Sigmoid colon (tissue), 6 donors: ENCODE measurements at regions not wholly inside any gene's neighbourhood (a gene's known extent, or its start where the extent isn't known, plus 50 kb on each side); places are given as distances from the start of the nearest gene placed in this dataset.

Experiments
- DNase-seq: peaks from one replicate; pipeline ENCODE4 v3.0.0-alpha.2; 2019
- H3K27ac ChIP-seq, 4 donors: fragments of 200-600 bp; sonication (generic); one replicate each; pipeline ENCODE4 v1.5.1; 2016 to 2019; ENCODE audit warnings: mild to moderate bottlenecking in 1 of 4
- H3K27me3 ChIP-seq, 3 donors: fragments of 200-600 bp; sonication (generic); one replicate each; pipeline ENCODE4 v1.5.1; 2019; ENCODE audit warnings: mild to moderate bottlenecking in 1 of 3
- H3K36me3 ChIP-seq, 4 donors: fragments of 200-600 bp; sonication (generic); one replicate each; pipeline ENCODE4 v1.5.1; 2016 to 2019
- H3K4me1 ChIP-seq, 4 donors: fragments of 200-600 bp; sonication (generic); one replicate each; pipeline ENCODE4 v1.5.1; 2017 to 2019
- H3K4me3 ChIP-seq, 4 donors: fragments of 200-600 bp; sonication (generic); one replicate each; pipeline ENCODE4 v1.5.1; 2017 to 2019; ENCODE audit warnings: mild to moderate bottlenecking in 2 of 4, moderate library complexity in 1 of 4
- H3K9me3 ChIP-seq, 4 donors: fragments of 200-600 bp in 3 of 4; sonication (generic) in 3 of 4; one replicate each; pipeline versions ENCODE4 v1.5.1 to v1.6.1; 2013 to 2019
- CTCF ChIP-seq, 4 experiments: fragments of 450-650 bp in 3 of 4; fragments of 200-600 bp in 1 of 4; IDR thresholded peaks; one replicate each; pipeline ENCODE4 v1.5.1; 2016 to 2019; ENCODE audit warnings: antibody characterized with exemption in 4 of 4, mild to moderate bottlenecking in 3 of 4, moderate library complexity in 2 of 4
- EP300 ChIP-seq, 4 donors: sonication (generic); formaldehyde crosslinking; IDR thresholded peaks; one replicate each; pipeline ENCODE4 v1.6.1; 2017; ENCODE audit warnings: antibody characterized with exemption in 4 of 4
- POLR2A ChIP-seq, 2 donors: fragments of 450-650 bp; IDR thresholded peaks; one replicate each; pipeline ENCODE4 v1.6.1; 2016; ENCODE audit warnings: antibody characterized with exemption in 2 of 2, mild to moderate bottlenecking in 2 of 2, moderate library complexity in 2 of 2
- POLR2AphosphoS5 ChIP-seq, 4 donors: sonication (generic); formaldehyde crosslinking; IDR thresholded peaks; one replicate each; pipeline ENCODE4 v1.6.1; 2017; ENCODE audit warnings: antibody characterized with exemption in 4 of 4
- WGBS, 2 donors: extraction: QIAGEN DNeasy Blood & Tissue Kit; methylation state at CpG; one replicate each; pipeline ENCODE4 v1.1.7; 2013; 5-methylcytosine and 5-hydroxymethylcytosine counted together
- intact Hi-C: fragments of 100-400 bp; cut with DNase I; formaldehyde crosslinking; loops from one replicate; pipeline ENCODE4 v1.15.1; 2023
- donor health status: healthy with polysubstance abuse.
- donor health status: healthy.

- WGBS, 2 donors: 9 to 45% methylated on average over 2 of the region's 2 CpGs
- Histone ChIP-seq H3K9me3 (peaks cover 0 to 1% (median 0%) of the 10 kb centered on the region in 4 donors), H3K4me3 (no peak overlapping the region), H3K27me3 (no peaks in the 10 kb centered on the region), H3K4me1 (no peaks in the 10 kb centered on the region), H3K36me3 (no peaks in the 10 kb centered on the region), H3K27ac (no peak overlapping the region)
- TF ChIP-seq CTCF (IDR thresholded peaks at IDR 0.05): no peak
- no peak for TF ChIP-seq POLR2AphosphoS5 (IDR thresholded peaks at IDR 0.05)
- no peak for TF ChIP-seq EP300 (IDR thresholded peaks at IDR 0.05)
- TF ChIP-seq POLR2A (IDR thresholded peaks at IDR 0.05): no peak
- intact Hi-C loops: no loop called here
- DNase-seq: no peak
Measured at GRCh38 chr2:128921751-128922150, 603.1 kb upstream of the HS6ST1 start.

- H3K4me3 ChIP-seq: no peak overlapping the region
- H3K36me3 ChIP-seq: no peaks in the 10 kb centered on the region
- no peak for TF ChIP-seq POLR2A (IDR thresholded peaks at IDR 0.05)
- TF ChIP-seq POLR2AphosphoS5 (IDR thresholded peaks at IDR 0.05): no peak
- TF ChIP-seq EP300 (IDR thresholded peaks at IDR 0.05): no peak
- TF ChIP-seq CTCF (IDR thresholded peaks at IDR 0.05): no peak
- no peak for DNase-seq
- intact Hi-C loops: no loop called here
- no peak overlapping the region for H3K27ac ChIP-seq
- 11 to 68% methylated on average over 2 of the region's 2 CpGs for WGBS, 2 donors
- H3K27me3 ChIP-seq: no peaks in the 10 kb centered on the region
- H3K4me1 ChIP-seq: no peaks in the 10 kb centered on the region
- H3K9me3 ChIP-seq: peaks cover 0 to 1% (median 0%) of the 10 kb centered on the region in 4 donors
Measured at GRCh38 chr2:128922154-128922553, 603.5 kb upstream of the HS6ST1 start.

- Histone ChIP-seq H3K4me3 (no peak overlapping the region), H3K27me3 (no peaks in the 10 kb centered on the region), H3K9me3 (peaks cover 0 to 1% (median 0%) of the 10 kb centered on the region in 4 donors), H3K36me3 (no peaks in the 10 kb centered on the region), H3K4me1 (no peaks in the 10 kb centered on the region), H3K27ac (no peak overlapping the region)
- intact Hi-C loops: no loop called here
- TF ChIP-seq POLR2AphosphoS5 (IDR thresholded peaks at IDR 0.05): no peak
- no peak for TF ChIP-seq CTCF (IDR thresholded peaks at IDR 0.05)
- no peak for TF ChIP-seq POLR2A (IDR thresholded peaks at IDR 0.05)
- TF ChIP-seq EP300 (IDR thresholded peaks at IDR 0.05): no peak
- DNase-seq: no peak
Measured at GRCh38 chr2:128925631-128926030, 607.0 kb upstream of the HS6ST1 start.

GRCh38 chr2:128930101-128930500 lies 611.4 kb upstream of the HS6ST1 start:
- Histone ChIP-seq H3K27me3 (no peaks in the 10 kb centered on the region), H3K4me3 (no peak overlapping the region), H3K27ac (no peak overlapping the region), H3K4me1 (no peaks in the 10 kb centered on the region), H3K9me3 (peaks cover 0 to 1% (median 0%) of the 10 kb centered on the region in 4 donors), H3K36me3 (no peaks in the 10 kb centered on the region)
- TF ChIP-seq POLR2AphosphoS5 (IDR thresholded peaks at IDR 0.05) (no peak), POLR2A (IDR thresholded peaks at IDR 0.05) (no peak), EP300 (IDR thresholded peaks at IDR 0.05) (no peak), CTCF (IDR thresholded peaks at IDR 0.05) (no peak)
- intact Hi-C loops: no loop called here
- 88 to 91% methylated on average over 1 of the region's 1 CpG for WGBS, 2 donors
- no peak for DNase-seq

GRCh38 chr2:128940378-128940777 lies 621.7 kb upstream of the HS6ST1 start:
- Histone ChIP-seq H3K27me3 (no peaks in the 10 kb centered on the region), H3K9me3 (peaks cover 0 to 2% (median 0%) of the 10 kb centered on the region in 4 donors), H3K27ac (no peak overlapping the region), H3K4me3 (no peak overlapping the region), H3K4me1 (no peaks in the 10 kb centered on the region), H3K36me3 (no peaks in the 10 kb centered on the region)
- DNase-seq: no peak
- intact Hi-C loops: no loop called here
- WGBS, 2 donors: 91 to 92% methylated on average over 12 of the region's 12 CpGs
- TF ChIP-seq POLR2A (IDR thresholded peaks at IDR 0.05) (no peak), EP300 (IDR thresholded peaks at IDR 0.05) (no peak), POLR2AphosphoS5 (IDR thresholded peaks at IDR 0.05) (no peak), CTCF (IDR thresholded peaks at IDR 0.05) (no peak)
